ENCODE measurements at regions not wholly inside any gene's neighbourhood (a gene's known extent, or its start where the extent isn't known, plus 50 kb on each side); places are given as distances from the start of the nearest gene placed in this dataset.

- TF ChIP-seq CTCF (CRISPR knock-in tag; IDR thresholded peaks at IDR 0.05) (no peak), ATF2 (CRISPR knock-in tag; IDR thresholded peaks at IDR 0.05) (no peak), ATM (IDR thresholded peaks at IDR 0.05; ENCODE audit: borderline replicate concordance) (no peak), TOE1 (CRISPR knock-in tag; IDR thresholded peaks at IDR 0.05) (no peak), ATRX (CRISPR knock-in tag; IDR thresholded peaks at IDR 0.05; ENCODE audit: borderline replicate concordance) (no peak), ZHX2 (IDR thresholded peaks at IDR 0.05; ENCODE audit: low read depth) (no peak), ZHX2 (CRISPR knock-in tag; IDR thresholded peaks at IDR 0.05; ENCODE audit: borderline replicate concordance) (no peak)
Observed at GRCh38 chrX:118904218-118904617, 70.2 kb upstream of the LONRF3 start.
